GM19467 (cell line): ENCODE measurements at regions not wholly inside any gene's neighbourhood (a gene's known extent, or its start where the extent isn't known, plus 50 kb on each side); places are given as distances from the start of the nearest gene placed in this dataset.

Experiments used
- ATAC-seq: cut with Tn5 transposase; IDR thresholded peaks from one replicate; pipeline ENCODE4 v1.9.1; 2021; ENCODE audit warnings: mild to moderate bottlenecking, moderate library complexity; ENCODE audit not compliant: unreplicated experiment

DNA sequence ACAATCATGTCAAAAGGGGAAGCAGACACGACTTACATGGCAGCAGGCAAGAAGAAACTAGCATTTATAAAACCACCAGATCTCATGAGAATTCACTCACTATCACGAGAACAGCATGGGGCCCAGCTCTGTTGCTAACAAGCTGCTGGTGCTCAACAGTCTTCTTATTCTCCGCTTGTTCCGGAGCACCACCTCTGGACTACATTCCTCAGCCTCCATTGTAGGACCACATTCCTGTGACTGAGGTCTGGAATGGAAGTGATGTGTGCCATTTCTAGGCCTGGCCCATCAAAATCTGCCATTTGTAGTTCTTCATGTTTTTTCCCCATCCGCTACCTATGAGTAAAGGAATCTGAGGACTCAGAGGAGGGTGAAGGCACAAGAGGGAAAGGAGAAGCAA lies 111.5 kb upstream of the PTCHD1 start:
- no peak for ATAC-seq

DNA sequence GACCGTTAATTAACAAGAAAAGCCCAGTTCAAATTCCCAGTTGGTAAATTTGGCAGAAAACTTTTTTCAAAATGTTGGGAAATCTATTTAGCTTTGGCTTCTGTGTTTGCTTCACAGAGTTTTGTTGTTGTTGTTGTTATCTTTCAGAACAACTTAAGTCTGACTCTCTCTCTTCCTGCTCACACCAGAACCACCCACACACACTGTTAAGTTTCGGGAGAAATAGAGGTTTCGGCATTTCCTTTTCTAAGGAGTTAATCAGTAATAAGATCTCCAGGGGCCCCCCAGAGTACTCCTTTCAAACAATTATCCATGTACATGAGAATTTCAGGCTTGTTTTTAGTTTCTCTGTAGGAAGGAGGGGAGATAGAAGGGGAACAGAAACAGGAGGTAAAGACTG lies 106.2 kb upstream of the PTCHD1 start:
- ATAC-seq = no peak

DNA sequence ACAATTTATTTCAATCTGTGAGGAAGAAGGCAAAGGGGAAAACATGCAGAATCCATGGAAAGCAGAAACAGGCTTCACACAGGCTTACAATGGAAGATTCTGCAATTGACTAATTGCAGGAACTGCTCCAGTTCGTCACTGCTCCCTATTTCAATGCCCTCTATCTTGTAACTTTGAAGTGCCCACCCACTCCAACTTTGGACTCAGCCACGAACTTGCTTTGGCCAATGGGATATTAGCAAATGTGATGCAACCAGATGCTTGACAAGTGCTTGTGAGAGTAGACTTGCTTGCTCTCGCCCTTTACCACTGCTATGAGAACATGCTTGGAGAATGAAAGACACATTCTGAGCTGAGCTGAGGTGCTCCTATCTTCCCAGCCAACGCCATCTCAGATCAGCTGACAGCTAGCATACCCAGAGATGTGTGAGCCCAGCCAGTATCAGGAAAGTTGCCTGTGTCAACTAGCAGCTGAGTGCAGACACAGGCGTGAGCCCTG lies 105.7 kb upstream of the PTCHD1 start:
- ATAC-seq = no peak

DNA sequence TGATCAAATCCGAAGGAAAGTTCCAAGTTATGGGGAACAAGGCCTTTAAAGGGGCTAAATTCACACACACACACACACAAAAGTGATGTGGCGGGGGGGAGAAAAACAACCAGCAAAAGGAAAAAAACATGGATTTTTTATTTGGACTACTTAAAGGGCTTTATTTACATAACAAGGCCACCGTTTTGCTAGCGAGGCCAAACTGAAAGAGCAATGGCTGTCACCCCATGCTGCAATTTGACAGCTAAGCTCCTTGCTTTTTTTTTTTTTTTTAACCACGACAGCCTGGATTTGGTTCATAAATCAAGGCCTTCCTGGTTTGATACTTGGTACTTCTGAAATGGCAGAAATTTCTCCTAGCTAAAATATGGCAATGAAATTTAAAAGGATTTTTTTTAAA lies 99.6 kb upstream of the PTCHD1 start:
- ATAC-seq = no peak

DNA sequence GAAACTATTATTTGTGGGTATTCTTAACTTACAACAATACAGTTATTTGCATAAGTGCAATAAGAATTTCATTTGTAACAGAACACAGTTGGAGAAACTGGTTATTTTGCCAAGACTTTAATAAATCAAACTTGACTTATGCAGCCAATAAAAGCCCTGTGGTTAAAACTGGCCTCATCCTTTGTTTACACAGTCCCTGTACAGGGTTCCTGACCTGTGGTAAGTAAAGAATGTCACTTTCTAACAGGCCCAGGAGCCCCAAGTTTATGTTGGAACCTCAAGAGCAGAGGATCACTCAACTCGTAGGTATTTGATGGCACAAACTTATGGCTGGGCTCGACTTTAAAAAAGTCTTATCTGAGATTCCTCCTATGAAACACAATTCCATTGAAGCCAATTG lies 88.6 kb upstream of the PTCHD1 start:
- ATAC-seq = no peak

DNA sequence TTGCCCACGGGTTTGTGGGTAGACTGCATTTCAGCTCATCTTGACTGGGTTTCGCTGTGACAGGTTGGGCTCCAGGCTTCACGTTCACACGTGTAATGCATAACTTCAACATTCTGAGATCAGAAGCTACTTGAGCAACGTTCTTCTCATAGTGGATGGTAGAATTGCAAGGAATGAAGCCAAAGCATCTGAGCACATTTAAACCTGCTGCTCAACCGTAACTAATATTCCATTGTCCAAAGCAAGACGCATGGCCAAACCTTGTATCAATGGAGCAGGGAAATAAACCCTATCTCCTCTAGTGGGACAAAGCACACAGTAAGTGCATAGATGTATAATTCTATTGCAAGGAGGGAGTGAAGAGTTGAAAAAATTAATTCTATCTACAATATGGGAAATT lies 86.5 kb upstream of the PTCHD1 start:
- ATAC-seq = no peak

DNA sequence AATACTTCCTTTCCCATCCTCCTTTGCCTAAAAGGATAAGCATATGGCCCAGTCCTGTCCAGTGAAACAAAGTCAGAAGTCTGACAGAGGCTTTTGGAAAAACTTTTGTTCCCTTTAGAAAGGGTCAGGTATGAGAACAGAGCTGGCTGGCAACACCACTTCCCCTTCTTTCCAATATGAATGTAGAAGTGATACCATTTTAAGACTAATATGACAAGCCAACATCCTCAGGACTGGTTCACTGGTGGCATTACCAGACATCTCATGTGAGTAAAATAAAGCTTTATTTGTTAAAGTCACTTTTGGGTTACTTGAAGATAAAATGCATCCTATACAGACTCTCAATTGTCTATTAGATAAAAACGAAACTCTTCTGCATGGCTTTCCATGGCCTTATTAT lies 83.6 kb upstream of the PTCHD1 start:
- no peak for ATAC-seq

DNA sequence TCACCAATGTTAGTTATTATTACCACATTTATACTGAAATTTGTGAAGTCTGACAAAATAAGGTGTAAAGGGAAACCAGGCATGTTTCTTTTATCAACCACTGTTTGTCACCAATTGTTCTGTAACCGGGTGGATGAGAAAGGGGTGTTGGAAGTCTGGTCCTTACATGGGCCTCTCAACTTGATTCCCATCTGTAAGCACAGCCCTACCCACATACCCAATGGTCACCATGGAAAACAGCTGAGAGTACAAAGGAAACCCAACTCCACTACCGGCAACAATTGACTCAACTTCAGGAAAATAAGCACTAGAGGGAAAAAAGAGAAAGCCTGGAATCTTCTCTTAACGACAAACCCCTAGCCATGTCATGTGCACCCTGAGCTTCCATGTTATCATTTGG lies 70.8 kb upstream of the PTCHD1 start:
- no peak for ATAC-seq

DNA sequence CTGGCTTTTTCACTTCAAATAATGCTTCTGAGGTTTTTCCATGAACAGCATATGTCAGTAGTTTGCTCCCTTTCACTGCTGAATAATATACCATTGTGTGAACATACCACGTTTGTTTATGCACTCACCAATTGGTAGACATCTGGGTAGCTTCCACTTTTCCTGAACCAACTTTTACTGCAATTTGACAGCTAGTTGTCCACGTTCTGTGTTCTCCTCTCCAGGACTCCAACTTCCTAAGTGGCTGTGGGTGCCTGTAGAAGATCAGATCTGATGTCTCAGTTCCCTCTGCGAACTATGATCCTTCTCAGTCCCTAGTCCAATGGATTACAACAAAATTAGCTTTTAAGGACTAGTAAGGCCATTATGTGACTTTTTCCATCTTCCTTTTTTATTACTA lies 64.7 kb upstream of the PTCHD1 start:
- ATAC-seq = no peak

DNA sequence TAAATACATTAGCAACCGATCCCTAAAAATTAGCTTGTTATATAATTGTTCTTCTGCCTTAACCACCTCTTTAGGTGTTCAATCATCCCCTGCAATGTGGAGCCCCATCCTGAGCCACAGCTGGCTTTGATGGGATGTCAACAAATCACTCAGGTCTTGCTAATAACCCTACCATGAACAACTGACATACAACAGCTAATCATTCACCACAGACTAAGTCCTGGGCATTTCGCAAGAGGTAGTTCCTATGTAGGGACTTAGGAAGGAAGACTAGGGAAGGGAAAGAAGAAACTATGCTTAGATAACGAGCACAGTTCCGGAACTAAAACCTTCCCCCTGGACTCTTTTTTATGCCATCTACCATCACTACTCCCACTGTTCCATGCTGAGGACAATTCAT lies 63.6 kb upstream of the PTCHD1 start:
- no peak for ATAC-seq

DNA sequence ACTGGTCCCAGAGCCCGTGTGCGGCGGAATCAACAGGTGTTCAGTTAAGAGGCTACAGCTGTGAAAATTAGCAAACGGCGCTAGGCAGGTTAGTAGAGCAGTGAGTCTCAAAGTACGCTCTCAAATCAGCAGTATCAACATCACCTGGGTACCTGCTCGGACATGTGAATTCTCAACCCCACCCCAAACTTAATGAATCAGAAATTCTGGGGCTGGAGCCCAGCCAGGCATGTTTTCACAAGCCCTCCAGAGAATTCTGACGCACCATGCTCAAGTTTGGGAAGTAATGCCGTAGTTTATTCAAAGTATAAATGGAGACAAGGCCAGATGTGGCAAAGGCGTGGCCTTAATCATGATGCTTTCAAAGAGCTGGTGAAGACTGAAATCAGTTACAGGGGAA lies 58.2 kb upstream of the PTCHD1 start:
- no peak for ATAC-seq
